ENCODE measurements at regions not wholly inside any gene's neighbourhood (a gene's known extent, or its start where the extent isn't known, plus 50 kb on each side); places are given as distances from the start of the nearest gene placed in this dataset.

- TF ChIP-seq CTCF (IDR thresholded peaks at IDR 0.05; ENCODE audit: borderline replicate concordance, extremely low read depth, low read length, poor library complexity, severe bottlenecking) (no peak), EZH2 (IDR thresholded peaks at IDR 0.05; ENCODE audit: borderline replicate concordance, low read depth, low read length, severe bottlenecking) (no peak)
These were observed 209.4 kb upstream of the CIBAR2 start for GRCh38 chr16:85321509-85322271.
